ENCODE measurements at regions not wholly inside any gene's neighbourhood (a gene's known extent, or its start where the extent isn't known, plus 50 kb on each side); places are given as distances from the start of the nearest gene placed in this dataset.

DNA sequence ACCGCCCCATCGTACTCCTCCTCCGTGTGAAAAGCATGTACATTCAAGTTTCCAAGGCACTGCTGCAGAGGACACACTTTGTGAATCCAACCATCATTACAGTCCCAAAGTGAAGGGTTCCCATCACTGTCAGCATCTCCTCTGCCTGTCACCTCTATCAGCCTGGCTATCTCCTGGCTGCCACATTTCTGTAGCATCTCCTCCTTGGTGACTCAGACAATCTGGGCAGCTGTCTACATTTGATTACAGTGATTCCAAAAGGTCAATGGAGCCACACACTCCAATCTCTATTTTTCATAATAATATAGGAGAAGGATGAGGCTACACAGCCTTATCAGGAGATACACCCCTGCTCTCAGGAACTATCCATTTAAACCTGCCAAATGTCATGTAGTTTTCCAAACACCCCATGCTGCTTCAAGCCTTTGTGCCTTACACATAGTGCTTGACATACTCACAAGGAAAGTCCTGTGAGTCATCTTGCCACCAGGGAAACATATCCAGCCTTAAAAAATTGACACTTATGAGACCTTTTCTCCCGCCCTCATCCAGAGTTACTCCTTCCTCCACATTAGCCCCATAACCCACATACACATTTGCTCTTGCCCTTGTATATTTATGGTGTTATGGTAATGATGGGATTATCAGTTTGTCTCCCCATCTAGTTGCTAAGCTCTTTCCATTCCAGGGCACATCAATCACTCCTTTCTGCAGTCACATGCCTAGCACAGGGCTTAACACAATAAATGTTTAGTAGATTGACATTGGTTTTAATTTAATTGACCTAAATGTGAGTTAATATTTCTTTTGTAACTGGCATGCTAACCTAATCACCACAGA, 250.1 kb upstream of the CDH5 start:
- DNase-seq (ENCODE audit: low spot score), result no peak
- WGBS (ENCODE audit: low lambda C conversion rate, missing lambda C conversion rate), result 100% methylated on average over 4 of the region's 4 CpGs
- Histone ChIP-seq H4K20me1 (ENCODE audit: insufficient read depth, poor library complexity, severe bottlenecking) (no peaks in the 10 kb centered on the region), H3K4me3 (no peak overlapping the region), H3K4me2 (no peak overlapping the region), H2AFZ (no peak overlapping the region), H3K9me3 (ENCODE audit: low read depth) (no peaks in the 10 kb centered on the region), H3K27me3 (no peaks in the 10 kb centered on the region), H3K9me2 (replicated peaks; ENCODE audit: insufficient read depth) (no peaks in the 10 kb centered on the region), H3K27ac (no peak overlapping the region), H3K79me2 (no peaks in the 10 kb centered on the region), H3K4me1 (ENCODE audit: insufficient read depth) (no peaks in the 10 kb centered on the region), H3K36me3 (replicated peaks; ENCODE audit: insufficient read depth, low read depth) (no peaks in the 10 kb centered on the region)
- TF ChIP-seq, protein P1, sequence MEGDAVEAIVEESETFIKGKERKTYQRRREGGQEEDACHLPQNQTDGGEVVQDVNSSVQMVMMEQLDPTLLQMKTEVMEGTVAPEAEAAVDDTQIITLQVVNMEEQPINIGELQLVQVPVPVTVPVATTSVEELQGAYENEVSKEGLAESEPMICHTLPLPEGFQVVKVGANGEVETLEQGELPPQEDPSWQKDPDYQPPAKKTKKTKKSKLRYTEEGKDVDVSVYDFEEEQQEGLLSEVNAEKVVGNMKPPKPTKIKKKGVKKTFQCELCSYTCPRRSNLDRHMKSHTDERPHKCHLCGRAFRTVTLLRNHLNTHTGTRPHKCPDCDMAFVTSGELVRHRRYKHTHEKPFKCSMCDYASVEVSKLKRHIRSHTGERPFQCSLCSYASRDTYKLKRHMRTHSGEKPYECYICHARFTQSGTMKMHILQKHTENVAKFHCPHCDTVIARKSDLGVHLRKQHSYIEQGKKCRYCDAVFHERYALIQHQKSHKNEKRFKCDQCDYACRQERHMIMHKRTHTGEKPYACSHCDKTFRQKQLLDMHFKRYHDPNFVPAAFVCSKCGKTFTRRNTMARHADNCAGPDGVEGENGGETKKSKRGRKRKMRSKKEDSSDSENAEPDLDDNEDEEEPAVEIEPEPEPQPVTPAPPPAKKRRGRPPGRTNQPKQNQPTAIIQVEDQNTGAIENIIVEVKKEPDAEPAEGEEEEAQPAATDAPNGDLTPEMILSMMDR (IDR thresholded peaks at IDR 0.05; ENCODE audit: poor library complexity), result no peak
- TF ChIP-seq EZH2phosphoT487 (IDR thresholded peaks at IDR 0.05; ENCODE audit: low read depth, severe bottlenecking, unreplicated experiment) (no peak), EZH2 (IDR thresholded peaks at IDR 0.05; ENCODE audit: borderline replicate concordance) (no peak)

DNA sequence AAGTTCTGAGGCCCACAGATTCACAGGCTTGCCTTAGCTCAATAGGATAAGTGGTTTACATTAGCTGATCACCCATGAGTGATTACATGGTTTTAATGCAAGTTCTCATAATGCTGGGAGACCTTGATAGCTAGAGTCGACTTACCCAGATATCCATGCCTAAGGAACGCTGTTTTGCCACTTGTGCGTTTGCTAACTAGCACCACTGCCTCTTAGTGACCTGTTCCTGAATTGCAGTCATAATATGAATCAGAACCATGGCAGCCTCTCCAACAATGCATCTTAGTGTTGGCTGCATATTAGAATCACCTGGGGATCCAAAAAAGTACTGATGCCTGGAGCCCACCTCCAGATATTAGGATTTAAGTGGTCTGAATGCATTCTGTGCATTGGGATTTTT, 251.1 kb upstream of the CDH5 start:
- Histone ChIP-seq H3K4me3 (no peak overlapping the region), H3K4me2 (no peak overlapping the region), H3K36me3 (replicated peaks; ENCODE audit: insufficient read depth, low read depth) (no peaks in the 10 kb centered on the region), H4K20me1 (ENCODE audit: insufficient read depth, poor library complexity, severe bottlenecking) (no peaks in the 10 kb centered on the region), H3K9me2 (replicated peaks; ENCODE audit: insufficient read depth) (no peaks in the 10 kb centered on the region), H2AFZ (no peak overlapping the region), H3K79me2 (no peaks in the 10 kb centered on the region), H3K27ac (no peak overlapping the region), H3K27me3 (no peaks in the 10 kb centered on the region), H3K4me1 (ENCODE audit: insufficient read depth) (no peaks in the 10 kb centered on the region), H3K9me3 (ENCODE audit: low read depth) (no peaks in the 10 kb centered on the region)
- TF ChIP-seq, protein P1 (IDR thresholded peaks at IDR 0.05; ENCODE audit: poor library complexity), result no peak
- TF ChIP-seq EZH2phosphoT487 (IDR thresholded peaks at IDR 0.05; ENCODE audit: low read depth, severe bottlenecking, unreplicated experiment), result no peak
- no peak for TF ChIP-seq EZH2 (IDR thresholded peaks at IDR 0.05; ENCODE audit: borderline replicate concordance)
- 82% methylated on average over 3 of the region's 3 CpGs for WGBS (ENCODE audit: low lambda C conversion rate, missing lambda C conversion rate)
- no peak for DNase-seq (ENCODE audit: low spot score)

DNA sequence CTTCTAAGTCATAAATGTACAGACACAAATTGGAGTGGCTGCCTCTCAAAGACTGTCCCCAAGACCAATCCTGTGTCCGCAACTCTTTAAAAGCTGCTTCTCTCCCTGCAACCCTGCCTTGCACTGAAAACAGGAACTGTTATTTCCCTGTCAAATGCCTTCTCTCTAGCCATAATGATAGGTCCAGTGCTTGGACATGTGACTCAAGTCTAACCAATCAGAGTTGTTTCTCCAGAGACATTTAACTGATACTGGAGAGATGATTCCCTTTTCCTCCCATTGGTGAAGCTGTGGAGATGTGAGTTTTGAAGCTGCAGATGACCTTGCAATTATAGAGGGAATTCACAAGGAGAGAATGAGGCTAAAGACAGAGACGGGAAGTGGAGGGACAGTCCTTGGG, 253.3 kb upstream of the CDH5 start:
- TF ChIP-seq EZH2phosphoT487 (IDR thresholded peaks at IDR 0.05; ENCODE audit: low read depth, severe bottlenecking, unreplicated experiment), result no peak
- TF ChIP-seq, protein P1 (IDR thresholded peaks at IDR 0.05; ENCODE audit: poor library complexity), result no peak
- no peak for TF ChIP-seq EZH2 (IDR thresholded peaks at IDR 0.05; ENCODE audit: borderline replicate concordance)
- 96% methylated on average over 2 of the region's 2 CpGs for WGBS (ENCODE audit: low lambda C conversion rate, missing lambda C conversion rate)
- no peaks in the 10 kb centered on the region for H3K9me2 ChIP-seq (replicated peaks; ENCODE audit: insufficient read depth)

More for the DNA sequence above, 253.3 kb upstream of the CDH5 start:
- no peak overlapping the region for H2AFZ ChIP-seq
- no peak overlapping the region for H3K27ac ChIP-seq
- H3K27me3 ChIP-seq, result no peaks in the 10 kb centered on the region
- H3K4me2 ChIP-seq, result no peak overlapping the region
- no peaks in the 10 kb centered on the region for H3K9me3 ChIP-seq (ENCODE audit: low read depth)
- DNase-seq (ENCODE audit: low spot score), result no peak
- H3K79me2 ChIP-seq, result no peaks in the 10 kb centered on the region
- H3K4me1 ChIP-seq (ENCODE audit: insufficient read depth), result no peaks in the 10 kb centered on the region
- H3K4me3 ChIP-seq, result no peak overlapping the region
- H4K20me1 ChIP-seq (ENCODE audit: insufficient read depth, poor library complexity, severe bottlenecking), result no peaks in the 10 kb centered on the region
- no peaks in the 10 kb centered on the region for H3K36me3 ChIP-seq (replicated peaks; ENCODE audit: insufficient read depth, low read depth)
